Loucy (cell line): ENCODE measurements at regions not wholly inside any gene's neighbourhood (a gene's known extent, or its start where the extent isn't known, plus 50 kb on each side); places are given as distances from the start of the nearest gene placed in this dataset.

Experiments used
- H2AFZ ChIP-seq: fragments of 200-600 bp; sonication (generic); 2 replicates; pipeline ENCODE4 v1.6.0; 2016; ENCODE audit warnings: antibody characterized with exemption, mild to moderate bottlenecking, low read length, moderate library complexity
- H3F3A ChIP-seq: fragments of 200-600 bp; 2 replicates; pipeline ENCODE4 v1.6.0; 2016; ENCODE audit warnings: antibody characterized with exemption, low read depth, mild to moderate bottlenecking
- H3K27me3 ChIP-seq: fragments of 200-600 bp; sonication (generic); 2 replicates; pipeline ENCODE4 v1.6.1; 2014; ENCODE audit warnings: low read length, mild to moderate bottlenecking; ENCODE audit not compliant: insufficient read depth, poor library complexity, severe bottlenecking
- H3K36me3 ChIP-seq: fragments of 200-600 bp; sonication (generic); 2 replicates; pipeline ENCODE4 v1.6.1; 2016; ENCODE audit warnings: low read length; ENCODE audit not compliant: insufficient read depth
- H3K4me1 ChIP-seq: fragments of 200-600 bp; sonication (generic); 2 replicates; pipeline ENCODE4 v1.5.1; 2014; ENCODE audit warnings: low read length, mild to moderate bottlenecking; ENCODE audit not compliant: insufficient read depth, poor library complexity, severe bottlenecking
- H3K4me2 ChIP-seq: fragments of 200-600 bp; sonication (generic); 2 replicates; pipeline ENCODE4 v1.6.0; 2014; ENCODE audit warnings: antibody characterized with exemption, low read length, low read depth, mild to moderate bottlenecking; ENCODE audit not compliant: poor library complexity, severe bottlenecking
- H3K4me3 ChIP-seq: fragments of 200-600 bp; sonication (generic); 2 replicates; pipeline ENCODE4 v1.5.1; 2014; ENCODE audit warnings: low read length, mild to moderate bottlenecking, mixed read lengths; ENCODE audit not compliant: poor library complexity, severe bottlenecking
- H3K79me2 ChIP-seq: fragments of 200-600 bp; sonication (generic); 2 replicates; pipeline ENCODE4 v1.6.1; 2014; ENCODE audit warnings: low read length; ENCODE audit not compliant: insufficient read depth
- H3K9ac ChIP-seq: fragments of 200-600 bp; sonication (generic); 2 replicates; pipeline ENCODE4 v1.6.0; 2014; ENCODE audit warnings: mild to moderate bottlenecking, low read depth, low read length, moderate library complexity; ENCODE audit not compliant: poor library complexity, severe bottlenecking
- H3K9me2 ChIP-seq: fragments of 200-600 bp; sonication (generic); replicated peaks from 2 replicates; pipeline ENCODE4 v1.6.1; 2016; ENCODE audit warnings: low read depth, low read length, mixed read lengths
- H3K9me3 ChIP-seq: fragments of 200-600 bp; sonication (generic); 2 replicates; pipeline ENCODE4 v1.6.1; 2014; ENCODE audit warnings: mild to moderate bottlenecking, antibody characterized with exemption, low read length, low read depth; ENCODE audit not compliant: insufficient read depth
- H4K20me1 ChIP-seq: fragments of 200-600 bp; sonication (generic); 2 replicates; pipeline ENCODE4 v1.6.0; 2014; ENCODE audit warnings: antibody characterized with exemption, low read length, mild to moderate bottlenecking; ENCODE audit not compliant: insufficient read depth, poor library complexity, severe bottlenecking
- CTCF ChIP-seq: fragments of 200-600 bp; sonication (generic); conservative IDR thresholded peaks from 2 replicates; pipeline ENCODE4 v1.5.1; 2014; ENCODE audit warnings: mild to moderate bottlenecking, antibody characterized with exemption, low read length
- EZH2phosphoT487 ChIP-seq: fragments of 200-600 bp; IDR thresholded peaks from 2 replicates; pipeline ENCODE4 v1.6.1; 2018; ENCODE audit warnings: antibody characterized with exemption, mild to moderate bottlenecking, moderate library complexity, borderline replicate concordance

GRCh38 chr10:31599626-31600504 is 280.8 kb downstream of the ZEB1 start:
- Histone ChIP-seq H3K4me2 (no peak overlapping the region), H2AFZ (no peak overlapping the region), H3K9me3 (no peaks in the 10 kb centered on the region), H3F3A (no peaks in the 10 kb centered on the region), H3K79me2 (no peaks in the 10 kb centered on the region), H3K4me1 (no peaks in the 10 kb centered on the region), H3K9ac (no peak overlapping the region), H3K4me3 (no peak overlapping the region), H4K20me1 (no peaks in the 10 kb centered on the region), H3K27me3 (no peaks in the 10 kb centered on the region), H3K36me3 (no peaks in the 10 kb centered on the region), H3K9me2 (no peaks in the 10 kb centered on the region)
- no peak for TF ChIP-seq CTCF
- no peak for TF ChIP-seq EZH2phosphoT487

GRCh38 chr10:31596765-31597164 is 277.7 kb downstream of the ZEB1 start:
- Histone ChIP-seq H3K36me3 (no peaks in the 10 kb centered on the region), H3K9ac (no peak overlapping the region), H3K4me1 (no peaks in the 10 kb centered on the region), H3K4me2 (no peak overlapping the region), H3K9me2 (no peaks in the 10 kb centered on the region), H3K9me3 (no peaks in the 10 kb centered on the region), H3K4me3 (no peak overlapping the region), H2AFZ (no peak overlapping the region), H3K79me2 (no peaks in the 10 kb centered on the region), H4K20me1 (no peaks in the 10 kb centered on the region), H3F3A (no peaks in the 10 kb centered on the region), H3K27me3 (no peaks in the 10 kb centered on the region)
- TF ChIP-seq EZH2phosphoT487 (no peak), CTCF (no peak)

- no peaks in the 10 kb centered on the region for H3K36me3 ChIP-seq
- H2AFZ ChIP-seq = no peak overlapping the region
- no peaks in the 10 kb centered on the region for H3K9me2 ChIP-seq
- H3K27me3 ChIP-seq = no peaks in the 10 kb centered on the region
- no peak overlapping the region for H3K4me3 ChIP-seq
- no peaks in the 10 kb centered on the region for H3K4me1 ChIP-seq
- no peaks in the 10 kb centered on the region for H3K9me3 ChIP-seq
- no peaks in the 10 kb centered on the region for H4K20me1 ChIP-seq
- H3K79me2 ChIP-seq = no peaks in the 10 kb centered on the region
- H3K9ac ChIP-seq = no peak overlapping the region
- TF ChIP-seq CTCF = no peak
- TF ChIP-seq EZH2phosphoT487 = no peak
- H3F3A ChIP-seq = no peaks in the 10 kb centered on the region
- H3K4me2 ChIP-seq = no peak overlapping the region
These were observed 277.0 kb downstream of the ZEB1 start for GRCh38 chr10:31595992-31596391.
